GM19035 (cell line): ENCODE measurements at regions not wholly inside any gene's neighbourhood (a gene's known extent, or its start where the extent isn't known, plus 50 kb on each side); places are given as distances from the start of the nearest gene placed in this dataset.
"Not testable (repeated sequence)": the region's sequence is repeated elsewhere in the genome, so short reads cannot be mapped to it uniquely, and the experiment has no call there.

Source experiments
- ATAC-seq: cut with Tn5 transposase; IDR thresholded peaks from one replicate; pipeline ENCODE4 v1.9.1; 2021; ENCODE audit not compliant: unreplicated experiment

- no peak for ATAC-seq
Measured at GRCh38 chr15:26129852-26130251, 266.7 kb upstream of the ATP10A start.

DNA sequence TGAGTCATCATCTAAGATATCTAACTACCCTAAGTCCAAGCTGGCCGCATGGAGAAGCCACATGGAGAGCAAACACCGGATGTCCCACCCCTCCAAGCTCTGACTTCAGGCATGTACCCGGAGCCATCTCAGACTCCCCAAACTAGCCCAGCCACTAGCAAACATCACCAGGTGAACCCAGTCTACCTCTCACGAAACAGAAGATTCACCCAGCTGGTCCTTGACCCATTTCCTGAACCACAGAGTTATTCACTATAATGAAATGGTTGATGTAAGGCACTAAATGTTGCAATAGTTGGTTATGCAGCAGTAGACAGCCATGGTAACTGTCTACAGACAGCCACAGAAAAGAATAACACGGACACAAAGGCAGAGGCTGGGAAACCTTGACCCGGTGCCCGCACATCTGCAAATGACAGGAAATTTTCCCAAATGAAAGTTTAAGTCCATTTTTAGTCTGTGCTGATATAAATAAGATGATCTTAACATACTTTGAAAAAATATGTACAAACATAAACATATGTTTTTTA is 265.5 kb upstream of the ATP10A start:
- no peak for ATAC-seq

DNA sequence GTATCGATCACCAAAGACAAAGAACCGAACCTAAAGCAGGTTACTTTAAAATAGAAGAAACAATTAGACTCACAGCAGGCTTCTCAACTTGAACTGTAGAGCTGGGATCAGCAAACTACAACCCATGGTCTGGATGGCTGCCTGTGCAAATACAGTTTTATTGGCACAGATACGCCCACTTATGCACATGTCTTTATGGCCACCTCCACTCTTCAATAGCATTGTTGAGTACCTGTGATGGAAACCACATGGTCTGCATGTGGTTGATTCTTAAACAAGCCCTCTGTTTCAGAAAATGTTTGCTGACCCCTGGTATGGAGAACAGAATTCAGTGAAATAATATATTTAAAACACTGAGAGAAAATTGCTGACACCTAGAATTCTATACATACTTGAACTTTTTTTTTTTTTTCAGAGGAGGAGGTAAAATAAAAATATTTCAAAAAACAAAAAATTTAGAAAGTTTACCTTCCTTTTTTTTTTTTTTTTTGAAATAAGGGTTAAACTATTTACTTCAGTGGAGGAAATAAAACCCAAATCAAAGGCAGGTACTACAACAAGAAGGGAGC is 263.8 kb upstream of the ATP10A start:
- ATAC-seq = no peak

DNA sequence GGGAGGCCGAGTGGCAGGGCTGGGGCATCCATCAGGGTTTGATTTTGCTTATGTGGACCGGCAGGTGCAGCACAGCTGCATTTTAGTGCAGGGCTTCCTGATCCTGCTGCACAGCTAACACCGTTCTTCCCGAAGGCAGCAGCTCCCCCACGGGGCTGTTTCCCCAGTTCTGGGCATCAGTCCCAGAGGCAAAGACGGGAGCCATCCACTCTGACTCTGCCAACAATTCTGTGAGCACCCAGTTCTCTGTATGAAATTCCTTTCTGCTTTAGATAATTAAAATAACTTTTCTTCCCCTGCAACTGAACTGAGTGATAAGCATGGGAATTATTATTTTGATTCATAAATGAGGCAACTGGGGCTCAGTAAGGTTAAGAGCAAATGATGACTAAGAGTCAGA is 262.9 kb upstream of the ATP10A start:
- no peak for ATAC-seq

DNA sequence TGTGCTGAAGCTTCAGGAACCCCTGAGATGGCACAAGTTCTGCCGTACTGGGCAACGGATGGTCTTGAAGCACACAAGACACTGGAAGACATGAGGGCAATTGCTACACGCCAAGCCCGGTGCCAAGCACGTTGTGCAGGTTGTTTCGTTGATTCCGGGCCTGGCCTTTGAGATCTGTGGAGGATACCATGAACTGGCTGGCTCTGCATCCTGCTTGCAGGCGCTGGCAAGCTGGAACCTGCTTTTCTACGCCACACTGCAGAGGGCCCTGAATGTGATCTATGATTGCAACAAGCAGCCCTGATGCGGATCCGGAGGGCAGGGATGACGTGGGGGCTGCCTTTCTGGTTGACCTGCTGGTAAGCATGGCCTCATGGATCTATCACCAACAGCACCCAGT is 262.5 kb upstream of the ATP10A start:
- no peak for ATAC-seq

GRCh38 chr15:26119322-26119721 is 256.2 kb upstream of the ATP10A start:
- no peak for ATAC-seq

DNA sequence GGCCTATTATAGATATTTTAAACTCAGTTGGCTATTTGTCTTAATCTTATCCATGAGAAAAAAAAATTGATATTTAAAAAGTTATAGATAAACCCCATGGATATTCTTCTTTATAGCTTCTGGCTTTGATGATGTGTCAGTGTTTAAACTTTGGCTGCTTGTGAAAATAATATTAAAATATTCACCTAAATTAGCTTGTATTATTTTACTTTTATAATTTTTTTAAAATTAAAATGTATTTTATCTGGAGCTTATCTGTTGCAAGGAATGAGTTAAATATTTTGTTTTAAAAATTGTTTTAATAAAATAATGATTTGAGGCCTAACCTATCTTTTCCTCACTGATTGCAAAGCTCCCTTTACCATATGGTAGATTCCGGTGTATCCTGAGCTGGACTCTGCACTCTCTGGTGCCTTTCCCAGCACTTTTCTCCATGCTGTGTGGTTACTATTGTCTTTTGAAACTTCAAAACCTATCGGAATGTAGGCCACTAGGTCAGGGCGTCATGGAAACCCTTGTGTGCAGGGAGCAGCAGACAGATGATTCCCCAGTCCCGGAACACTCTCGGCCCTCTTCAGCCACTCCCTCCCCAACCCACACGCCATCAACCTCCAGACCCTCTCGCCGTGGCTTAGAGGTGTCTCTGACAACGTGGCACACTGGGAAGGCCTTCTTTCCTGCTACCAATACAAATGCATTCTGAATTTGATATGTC is 252.3 kb upstream of the ATP10A start:
- no peak for ATAC-seq

- not testable (repeated sequence) for ATAC-seq
Measured at GRCh38 chr15:26114128-26114527, 251.0 kb upstream of the ATP10A start.

- no peak for ATAC-seq
Measured at GRCh38 chr15:26113296-26113695, 250.2 kb upstream of the ATP10A start.

- ATAC-seq = no peak
Measured at GRCh38 chr15:26109203-26109602, 246.1 kb upstream of the ATP10A start.

GRCh38 chr15:26106556-26106955 is 243.4 kb upstream of the ATP10A start:
- ATAC-seq = no peak

DNA sequence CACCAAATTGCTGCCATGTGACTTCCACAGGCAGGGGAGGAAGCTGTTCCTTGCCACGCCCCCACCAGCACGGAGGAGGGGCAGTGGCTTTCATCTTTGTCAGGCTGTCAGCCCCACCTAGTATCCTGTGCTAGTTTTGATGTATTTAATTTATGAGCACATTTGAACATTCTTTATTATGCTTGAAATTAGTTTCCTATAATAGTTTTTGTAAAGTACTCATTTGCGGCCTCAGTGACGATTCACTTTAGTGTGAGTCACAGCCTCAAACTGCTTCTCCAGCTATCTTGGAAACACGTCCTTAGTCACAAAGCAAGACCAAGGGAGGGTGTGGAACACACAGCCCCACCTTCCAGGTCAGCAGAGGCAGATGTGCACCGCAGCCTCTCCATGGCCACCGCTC is 239.9 kb upstream of the ATP10A start:
- no peak for ATAC-seq

- no peak for ATAC-seq
Measured at GRCh38 chr15:26102365-26102764, 239.2 kb upstream of the ATP10A start.

GRCh38 chr15:26101443-26101842 is 238.3 kb upstream of the ATP10A start:
- no peak for ATAC-seq

GRCh38 chr15:26098801-26099200 is 235.7 kb upstream of the ATP10A start:
- no peak for ATAC-seq

- ATAC-seq = no peak
Measured at GRCh38 chr15:26097216-26097615, 234.1 kb upstream of the ATP10A start.

DNA sequence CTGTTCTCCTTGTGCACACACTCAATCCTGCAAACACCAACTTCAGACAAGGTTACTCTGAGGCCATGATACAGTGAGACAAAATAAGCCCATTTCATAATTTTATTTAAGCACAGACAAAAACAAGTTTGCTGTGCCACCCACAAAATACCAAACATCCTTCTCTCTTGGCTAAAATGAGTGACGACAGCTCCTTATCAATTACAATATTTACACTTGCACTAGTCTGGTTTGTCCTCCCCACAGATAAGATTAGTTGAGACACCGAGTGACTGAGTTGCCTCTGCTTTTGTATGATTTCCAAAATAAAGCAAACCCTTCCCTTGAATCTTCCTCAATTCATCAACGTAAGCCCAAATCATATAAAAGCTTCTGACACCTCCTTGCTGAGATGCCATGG is 233.5 kb upstream of the ATP10A start:
- no peak for ATAC-seq

GRCh38 chr15:26095710-26096330 is 232.7 kb upstream of the ATP10A start:
- no peak for ATAC-seq

- no peak for ATAC-seq
Measured at GRCh38 chr15:26091184-26091583, 228.1 kb upstream of the ATP10A start.

DNA sequence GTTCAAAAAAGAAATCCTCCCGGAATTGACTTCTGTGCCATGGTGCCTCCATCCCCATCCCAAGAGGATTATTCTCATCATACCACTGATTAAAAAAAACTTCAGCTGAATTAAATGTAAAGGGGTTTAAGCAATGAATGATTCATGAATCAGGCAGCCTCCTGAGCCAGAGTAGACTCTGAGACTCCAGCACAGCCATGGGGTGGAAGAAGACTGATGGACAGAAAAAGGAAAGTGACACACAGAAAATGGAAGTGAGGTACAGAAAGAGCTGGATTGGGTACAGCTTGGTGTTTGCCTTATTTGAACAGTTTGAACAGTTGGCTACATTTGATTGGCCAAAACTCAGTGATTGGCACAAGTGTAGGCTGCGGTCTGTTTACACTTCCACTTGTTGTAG is 224.8 kb upstream of the ATP10A start:
- ATAC-seq = no peak

DNA sequence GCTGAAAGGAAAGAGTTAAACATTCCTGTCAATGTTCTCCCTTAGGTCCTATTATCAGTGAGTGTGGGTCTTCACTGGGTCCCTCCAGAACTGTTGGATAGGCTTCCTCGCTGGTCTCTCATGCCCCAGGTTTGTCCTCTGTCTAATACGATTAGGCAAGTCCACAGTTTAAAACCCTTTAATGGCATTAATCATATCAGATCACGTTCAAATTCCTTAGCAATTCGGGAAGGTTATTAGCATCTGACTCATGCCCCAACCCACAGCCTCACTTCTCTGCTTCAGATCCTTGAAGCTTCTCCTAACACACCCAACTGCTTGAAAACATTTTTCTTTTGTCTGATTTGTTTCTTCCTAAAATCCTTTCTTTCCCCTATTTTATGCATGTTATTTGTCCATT is 224.3 kb upstream of the ATP10A start:
- no peak for ATAC-seq

- ATAC-seq = no peak
Measured at GRCh38 chr15:26084771-26085170, 221.6 kb upstream of the ATP10A start.
